ENCODE measurements at regions not wholly inside any gene's neighbourhood (a gene's known extent, or its start where the extent isn't known, plus 50 kb on each side); places are given as distances from the start of the nearest gene placed in this dataset.

GRCh38 chr1:57844382-57844980, 420.6 kb upstream of the DAB1 start:
- no peak overlapping the region for H3K9ac ChIP-seq (ENCODE audit: low read length)
- H3K4me1 ChIP-seq (ENCODE audit: low read length) = no peaks in the 10 kb centered on the region
- no peaks in the 10 kb centered on the region for H3K27me3 ChIP-seq (ENCODE audit: low read depth, low read length)
- no peak overlapping the region for H3K4me2 ChIP-seq (ENCODE audit: low read length)
- H3K4me3 ChIP-seq (ENCODE audit: low read length) = no peak overlapping the region
- no peaks in the 10 kb centered on the region for H3K79me2 ChIP-seq (ENCODE audit: low read length)
- TF ChIP-seq EZH2phosphoT487 (IDR thresholded peaks at IDR 0.05; ENCODE audit: low read depth) (no peak), CTCF (IDR thresholded peaks at IDR 0.05; ENCODE audit: low read depth, low read length) (no peak)
- no peaks in the 10 kb centered on the region for H4K20me1 ChIP-seq (ENCODE audit: insufficient read depth, low read length)
- H2AFZ ChIP-seq (ENCODE audit: low read depth, low read length) = no peak overlapping the region
- no peak overlapping the region for H3K27ac ChIP-seq (ENCODE audit: low read length)
- no peaks in the 10 kb centered on the region for H3K36me3 ChIP-seq (replicated peaks; ENCODE audit: low read depth, low read length)
- no peaks in the 10 kb centered on the region for H3K9me3 ChIP-seq (ENCODE audit: insufficient read depth, low read length)

GRCh38 chr1:57843760-57844159, 419.9 kb upstream of the DAB1 start:
- H3K4me2 ChIP-seq (ENCODE audit: low read length) = no peak overlapping the region
- no peak overlapping the region for H3K27ac ChIP-seq (ENCODE audit: low read length)
- H2AFZ ChIP-seq (ENCODE audit: low read depth, low read length) = no peak overlapping the region

DNA sequence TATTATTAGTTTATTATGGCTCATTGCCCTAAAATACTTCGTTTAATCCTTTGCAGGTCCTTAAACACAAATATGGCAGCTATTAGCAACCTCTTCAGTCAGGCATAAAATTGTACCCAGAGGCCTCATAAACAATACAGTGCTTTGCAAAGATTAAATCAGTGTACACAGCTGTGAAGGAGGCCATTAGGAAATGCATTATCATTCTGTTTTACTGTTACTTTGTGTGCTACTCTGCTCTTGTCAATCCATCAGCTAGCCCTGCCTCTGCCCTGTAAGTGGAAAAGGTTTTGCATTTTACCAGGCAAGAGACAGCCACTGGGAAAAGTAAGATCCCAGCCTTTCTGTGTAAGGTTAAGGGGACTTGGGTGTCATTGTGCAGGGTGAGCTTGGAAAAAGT, 415.7 kb upstream of the DAB1 start:
- no peaks in the 10 kb centered on the region for H3K36me3 ChIP-seq (replicated peaks; ENCODE audit: low read depth, low read length)
- no peak for TF ChIP-seq EZH2phosphoT487 (IDR thresholded peaks at IDR 0.05; ENCODE audit: low read depth)
- H3K27ac ChIP-seq (ENCODE audit: low read length) = no peak overlapping the region
- no peak overlapping the region for H2AFZ ChIP-seq (ENCODE audit: low read depth, low read length)
- no peak overlapping the region for H3K9ac ChIP-seq (ENCODE audit: low read length)
- no peak overlapping the region for H3K4me2 ChIP-seq (ENCODE audit: low read length)
- no peak overlapping the region for H3K4me3 ChIP-seq (ENCODE audit: low read length)
- no peaks in the 10 kb centered on the region for H3K9me3 ChIP-seq (ENCODE audit: insufficient read depth, low read length)
- no peaks in the 10 kb centered on the region for H4K20me1 ChIP-seq (ENCODE audit: insufficient read depth, low read length)
- H3K4me1 ChIP-seq (ENCODE audit: low read length) = no peaks in the 10 kb centered on the region
- no peaks in the 10 kb centered on the region for H3K79me2 ChIP-seq (ENCODE audit: low read length)
- no peaks in the 10 kb centered on the region for H3K27me3 ChIP-seq (ENCODE audit: low read depth, low read length)

More at GRCh38 chr1:57843760-57844159, 419.9 kb upstream of the DAB1 start:
- H3K4me3 ChIP-seq (ENCODE audit: low read length) = no peak overlapping the region
- H3K36me3 ChIP-seq (replicated peaks; ENCODE audit: low read depth, low read length) = no peaks in the 10 kb centered on the region
- no peaks in the 10 kb centered on the region for H3K9me3 ChIP-seq (ENCODE audit: insufficient read depth, low read length)
- no peaks in the 10 kb centered on the region for H3K4me1 ChIP-seq (ENCODE audit: low read length)
- no peaks in the 10 kb centered on the region for H4K20me1 ChIP-seq (ENCODE audit: insufficient read depth, low read length)
- no peaks in the 10 kb centered on the region for H3K79me2 ChIP-seq (ENCODE audit: low read length)
- no peak overlapping the region for H3K9ac ChIP-seq (ENCODE audit: low read length)
- TF ChIP-seq EZH2phosphoT487 (IDR thresholded peaks at IDR 0.05; ENCODE audit: low read depth) = no peak
- no peaks in the 10 kb centered on the region for H3K27me3 ChIP-seq (ENCODE audit: low read depth, low read length)

GRCh38 chr1:57839067-57839466, 415.2 kb upstream of the DAB1 start:
- Histone ChIP-seq H2AFZ (ENCODE audit: low read depth, low read length) (no peak overlapping the region), H3K79me2 (ENCODE audit: low read length) (no peaks in the 10 kb centered on the region), H3K4me2 (ENCODE audit: low read length) (no peak overlapping the region), H3K27me3 (ENCODE audit: low read depth, low read length) (no peaks in the 10 kb centered on the region), H3K36me3 (replicated peaks; ENCODE audit: low read depth, low read length) (no peaks in the 10 kb centered on the region), H3K27ac (ENCODE audit: low read length) (no peak overlapping the region), H3K4me1 (ENCODE audit: low read length) (no peaks in the 10 kb centered on the region), H3K4me3 (ENCODE audit: low read length) (no peak overlapping the region), H3K9ac (ENCODE audit: low read length) (no peak overlapping the region), H3K9me3 (ENCODE audit: insufficient read depth, low read length) (no peaks in the 10 kb centered on the region), H4K20me1 (ENCODE audit: insufficient read depth, low read length) (no peaks in the 10 kb centered on the region)
- TF ChIP-seq EZH2phosphoT487 (IDR thresholded peaks at IDR 0.05; ENCODE audit: low read depth) (no peak), CTCF (IDR thresholded peaks at IDR 0.05; ENCODE audit: low read depth, low read length) (no peak)

GRCh38 chr1:57835620-57836019, 411.8 kb upstream of the DAB1 start:
- Histone ChIP-seq H3K4me3 (ENCODE audit: low read length) (no peak overlapping the region), H4K20me1 (ENCODE audit: insufficient read depth, low read length) (no peaks in the 10 kb centered on the region), H3K79me2 (ENCODE audit: low read length) (no peaks in the 10 kb centered on the region), H3K36me3 (replicated peaks; ENCODE audit: low read depth, low read length) (no peaks in the 10 kb centered on the region), H3K4me1 (ENCODE audit: low read length) (no peaks in the 10 kb centered on the region), H3K27ac (ENCODE audit: low read length) (no peak overlapping the region), H3K9me3 (ENCODE audit: insufficient read depth, low read length) (no peaks in the 10 kb centered on the region), H2AFZ (ENCODE audit: low read depth, low read length) (no peak overlapping the region), H3K9ac (ENCODE audit: low read length) (no peak overlapping the region), H3K27me3 (ENCODE audit: low read depth, low read length) (no peaks in the 10 kb centered on the region), H3K4me2 (ENCODE audit: low read length) (no peak overlapping the region)
- TF ChIP-seq EZH2phosphoT487 (IDR thresholded peaks at IDR 0.05; ENCODE audit: low read depth) (no peak), CTCF (IDR thresholded peaks at IDR 0.05; ENCODE audit: low read depth, low read length) (no peak)
